H1 (cell line): ENCODE measurements at regions not wholly inside any gene's neighbourhood (a gene's known extent, or its start where the extent isn't known, plus 50 kb on each side); places are given as distances from the start of the nearest gene placed in this dataset.

Experiments
- KDM4A ChIP-seq: IDR thresholded peaks from one replicate; pipeline ENCODE4 v1.7.1; 2012; ENCODE audit warnings: low read depth, mild to moderate bottlenecking, moderate library complexity, low read length, inconsistent platforms; ENCODE audit not compliant: severe bottlenecking
- RNF2 ChIP-seq: fragments of 200-900, 300-1000 bp; sonication (generic); IDR thresholded peaks from 2 replicates; pipeline ENCODE4 v1.7.1; 2016; ENCODE audit warnings: borderline replicate concordance, low read depth, mild to moderate bottlenecking, antibody characterized with exemption, low read length; ENCODE audit not compliant: poor library complexity, severe bottlenecking; ENCODE audit errors: missing control alignments

- no peak for TF ChIP-seq RNF2
- no peak for TF ChIP-seq KDM4A
Measured at GRCh38 chr1:87812871-87813577, 484.3 kb downstream of the LMO4 start (continued).
